Thyroid gland (tissue), 4 donors: ENCODE measurements at regions not wholly inside any gene's neighbourhood (a gene's known extent, or its start where the extent isn't known, plus 50 kb on each side); places are given as distances from the start of the nearest gene placed in this dataset.

Experiments
- DNase-seq, 2 donors: peaks; one replicate each; pipeline ENCODE4 v3.0.0-alpha.2; 2019
- H3K27ac ChIP-seq, 3 donors: fragments of 200-600 bp; sonication (generic); 1 replicate in 2 of 3; 2 replicates in 1 of 3; pipeline ENCODE4 v1.5.1; 2016 to 2019; ENCODE audit warnings: mild to moderate bottlenecking in 1 of 3, moderate library complexity in 1 of 3
- H3K27me3 ChIP-seq: fragments of 200-600 bp; sonication (generic); one replicate; pipeline ENCODE4 v1.5.1; 2019
- H3K36me3 ChIP-seq, 2 donors: fragments of 200-600 bp; sonication (generic); one replicate each; pipeline ENCODE4 v1.5.1; 2016 to 2019
- H3K4me1 ChIP-seq, 2 donors: fragments of 200-600 bp; sonication (generic); one replicate each; pipeline ENCODE4 v1.5.1; 2017 to 2019
- H3K4me3 ChIP-seq, 3 donors: fragments of 200-600 bp; sonication (generic); replicated peaks in 1 of 3; 1 replicate in 2 of 3; 2 replicates in 1 of 3; pipeline ENCODE4 v1.5.1; 2016; ENCODE audit warnings: mild to moderate bottlenecking in 1 of 3
- H3K9me3 ChIP-seq: fragments of 200-600 bp; sonication (generic); one replicate; pipeline ENCODE4 v1.5.1; 2017
- POLR2A ChIP-seq, 2 donors: fragments of 450-650 bp; IDR thresholded peaks; one replicate each; pipeline ENCODE4 v1.6.1; 2017; ENCODE audit warnings: antibody characterized with exemption in 2 of 2, mild to moderate bottlenecking in 2 of 2, moderate library complexity in 1 of 2
- WGBS, 2 donors: methylation state at CpG; one replicate each; pipeline ENCODE4 v1.1.5; 2017; 5-methylcytosine and 5-hydroxymethylcytosine counted together
- intact Hi-C: fragments of 100-400 bp; cut with DNase I; formaldehyde crosslinking; loops from one replicate; pipeline ENCODE4 v1.15.1; 2023
- TF ChIP-seq, protein P1 (sequence below), 6 experiments: fragments of 200-600 bp in 3 of 6; fragments of 450-650 bp in 3 of 6; sonication (generic) in 3 of 6; IDR thresholded peaks; one replicate each; pipeline ENCODE4 v1.5.1; 2016 to 2019; ENCODE audit warnings: antibody characterized with exemption in 6 of 6, mild to moderate bottlenecking in 2 of 6, inconsistent platforms in 1 of 6, moderate library complexity in 1 of 6

GRCh38 chr12:4047421-4047820 is 174.2 kb upstream of the PARP11 start:
- no peak overlapping the region for H3K4me3 ChIP-seq
- TF ChIP-seq POLR2A (IDR thresholded peaks at IDR 0.05) = no peak
- TF ChIP-seq, protein P1, sequence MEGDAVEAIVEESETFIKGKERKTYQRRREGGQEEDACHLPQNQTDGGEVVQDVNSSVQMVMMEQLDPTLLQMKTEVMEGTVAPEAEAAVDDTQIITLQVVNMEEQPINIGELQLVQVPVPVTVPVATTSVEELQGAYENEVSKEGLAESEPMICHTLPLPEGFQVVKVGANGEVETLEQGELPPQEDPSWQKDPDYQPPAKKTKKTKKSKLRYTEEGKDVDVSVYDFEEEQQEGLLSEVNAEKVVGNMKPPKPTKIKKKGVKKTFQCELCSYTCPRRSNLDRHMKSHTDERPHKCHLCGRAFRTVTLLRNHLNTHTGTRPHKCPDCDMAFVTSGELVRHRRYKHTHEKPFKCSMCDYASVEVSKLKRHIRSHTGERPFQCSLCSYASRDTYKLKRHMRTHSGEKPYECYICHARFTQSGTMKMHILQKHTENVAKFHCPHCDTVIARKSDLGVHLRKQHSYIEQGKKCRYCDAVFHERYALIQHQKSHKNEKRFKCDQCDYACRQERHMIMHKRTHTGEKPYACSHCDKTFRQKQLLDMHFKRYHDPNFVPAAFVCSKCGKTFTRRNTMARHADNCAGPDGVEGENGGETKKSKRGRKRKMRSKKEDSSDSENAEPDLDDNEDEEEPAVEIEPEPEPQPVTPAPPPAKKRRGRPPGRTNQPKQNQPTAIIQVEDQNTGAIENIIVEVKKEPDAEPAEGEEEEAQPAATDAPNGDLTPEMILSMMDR (IDR thresholded peaks at IDR 0.05) = no peak
- no peaks in the 10 kb centered on the region for H3K27me3 ChIP-seq
- H3K9me3 ChIP-seq = no peaks in the 10 kb centered on the region
- no peaks in the 10 kb centered on the region for H3K36me3 ChIP-seq
- no peaks in the 10 kb centered on the region for H3K4me1 ChIP-seq
- intact Hi-C loops = no loop called here
- DNase-seq = no peak
- H3K27ac ChIP-seq = no peak overlapping the region
- 88 to 92% methylated on average over 7 of the region's 7 CpGs for WGBS, 2 donors

DNA sequence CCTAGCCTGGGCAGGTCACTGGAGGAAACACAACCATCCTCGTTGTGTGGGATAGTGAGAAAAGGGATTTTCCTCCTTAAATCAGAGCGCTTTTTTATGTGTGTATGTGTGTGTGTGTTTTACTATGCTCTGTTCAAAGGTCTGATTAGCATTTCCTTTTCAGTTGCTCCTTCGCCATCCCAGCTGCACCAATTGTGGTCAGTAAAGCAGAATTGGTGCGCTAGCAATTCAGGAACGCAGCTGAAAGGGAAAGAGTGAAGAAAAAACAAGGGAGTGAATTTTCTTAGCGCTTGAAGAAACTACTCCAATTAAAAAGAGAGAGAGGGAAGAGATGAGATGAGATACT is 173.3 kb upstream of the PARP11 start:
- H3K4me3 ChIP-seq = no peak overlapping the region
- H3K27ac ChIP-seq = no peak overlapping the region
- no peaks in the 10 kb centered on the region for H3K9me3 ChIP-seq
- 56 to 59% methylated on average over 6 of the region's 6 CpGs for WGBS, 2 donors
- H3K36me3 ChIP-seq = no peaks in the 10 kb centered on the region
- no peaks in the 10 kb centered on the region for H3K27me3 ChIP-seq
- DNase-seq = no peak
- TF ChIP-seq, protein P1 (IDR thresholded peaks at IDR 0.05) = no peak
- no peak for TF ChIP-seq POLR2A (IDR thresholded peaks at IDR 0.05)
- intact Hi-C loops = no loop called here
- no peaks in the 10 kb centered on the region for H3K4me1 ChIP-seq

- H3K27ac ChIP-seq = no peak overlapping the region
- no peak for DNase-seq
- no peaks in the 10 kb centered on the region for H3K36me3 ChIP-seq
- 91 to 93% methylated on average over 16 of the region's 16 CpGs for WGBS, 2 donors
- TF ChIP-seq POLR2A (IDR thresholded peaks at IDR 0.05) = no peak
- TF ChIP-seq, protein P1 (IDR thresholded peaks at IDR 0.05) = no peak
- no peaks in the 10 kb centered on the region for H3K27me3 ChIP-seq
- H3K9me3 ChIP-seq = no peaks in the 10 kb centered on the region
- H3K4me3 ChIP-seq = no peak overlapping the region
- intact Hi-C loops = no loop called here
- H3K4me1 ChIP-seq = no peaks in the 10 kb centered on the region
Observed at GRCh38 chr12:4045786-4046494, 172.7 kb upstream of the PARP11 start.

DNA sequence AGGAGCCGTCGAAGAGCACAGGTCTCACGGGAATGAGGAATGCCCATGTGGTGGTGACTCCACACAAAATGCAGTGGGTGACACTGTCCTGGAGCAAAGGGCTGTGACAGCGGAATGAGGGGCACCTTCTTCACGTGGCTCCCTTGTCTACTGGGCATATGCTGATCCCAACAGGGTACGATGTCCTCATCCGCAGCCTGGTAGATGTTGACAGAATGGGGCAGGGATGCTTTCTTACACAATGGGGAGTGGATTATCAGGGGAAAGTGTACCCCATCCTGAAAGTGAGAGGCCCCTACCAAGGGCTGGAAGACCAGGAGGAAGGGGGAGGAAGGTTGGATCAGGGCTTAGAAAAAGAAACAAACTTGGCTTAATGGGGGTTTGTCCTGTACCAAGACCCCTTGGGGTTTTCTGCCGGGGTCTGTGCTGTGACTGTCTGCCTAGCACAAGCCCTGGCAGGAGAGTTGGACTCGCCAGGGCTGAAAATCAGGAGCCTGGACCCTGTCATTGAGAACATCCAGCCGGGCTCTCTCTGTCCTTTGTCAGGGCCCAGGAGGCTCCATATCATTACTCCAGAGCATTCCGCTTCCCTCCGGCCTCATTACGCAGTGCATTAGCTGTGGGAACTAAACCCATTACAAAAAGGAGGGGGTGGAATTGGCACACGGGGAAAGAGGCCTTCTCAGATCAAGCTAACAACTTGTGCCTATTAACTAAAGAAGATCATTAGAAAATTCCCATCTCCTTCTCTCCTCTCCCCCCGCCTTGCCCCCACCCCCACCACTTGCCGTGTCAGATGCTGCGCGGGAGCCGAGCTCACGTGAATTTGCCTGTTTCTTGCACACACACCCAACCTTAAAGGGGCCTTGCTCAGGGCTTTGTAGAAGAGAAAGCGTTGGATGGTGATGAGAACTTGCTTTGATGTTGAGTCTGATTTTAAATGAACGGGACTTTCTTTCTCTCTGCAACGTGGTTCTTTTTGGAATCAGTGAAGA is 171.8 kb upstream of the PARP11 start:
- Histone ChIP-seq H3K36me3 (no peaks in the 10 kb centered on the region), H3K27me3 (no peaks in the 10 kb centered on the region), H3K27ac (no peak overlapping the region), H3K4me3 (no peak overlapping the region), H3K4me1 (no peaks in the 10 kb centered on the region), H3K9me3 (no peaks in the 10 kb centered on the region)
- TF ChIP-seq POLR2A (IDR thresholded peaks at IDR 0.05) = no peak
- no peak for DNase-seq
- intact Hi-C loops = no loop called here
- 75 to 79% methylated on average over 23 of the region's 23 CpGs for WGBS, 2 donors

DNA sequence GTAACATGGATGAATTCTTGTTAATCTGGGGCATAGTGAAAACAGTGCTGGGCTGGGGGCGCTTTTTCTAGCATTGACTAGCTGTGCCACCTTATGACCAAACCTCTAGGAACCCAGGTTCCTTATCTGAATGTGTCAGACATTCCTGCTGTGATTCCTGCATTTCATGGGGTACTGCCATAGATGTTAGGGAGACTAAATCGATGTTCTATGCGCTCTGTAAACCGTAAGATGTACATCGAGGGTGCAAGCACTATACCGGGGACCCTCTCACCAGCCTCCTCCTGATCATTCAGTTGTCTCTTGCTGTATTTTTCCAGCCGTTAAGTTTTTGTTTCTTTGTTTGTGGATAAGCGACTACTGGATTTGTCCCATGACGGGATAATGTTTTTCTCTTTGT is 170.9 kb upstream of the PARP11 start:
- DNase-seq = no peak
- intact Hi-C loops = no loop called here
- Histone ChIP-seq H3K4me1 (no peaks in the 10 kb centered on the region), H3K9me3 (no peaks in the 10 kb centered on the region), H3K4me3 (no peak overlapping the region), H3K36me3 (no peaks in the 10 kb centered on the region), H3K27ac (no peak overlapping the region), H3K27me3 (no peaks in the 10 kb centered on the region)
- WGBS, 2 donors = 88 to 95% methylated on average over 9 of the region's 9 CpGs
- TF ChIP-seq, protein P1 (IDR thresholded peaks at IDR 0.05) = no peak
- TF ChIP-seq POLR2A (IDR thresholded peaks at IDR 0.05) = no peak
